ENCODE measurements at regions not wholly inside any gene's neighbourhood (a gene's known extent, or its start where the extent isn't known, plus 50 kb on each side); places are given as distances from the start of the nearest gene placed in this dataset.

DNA sequence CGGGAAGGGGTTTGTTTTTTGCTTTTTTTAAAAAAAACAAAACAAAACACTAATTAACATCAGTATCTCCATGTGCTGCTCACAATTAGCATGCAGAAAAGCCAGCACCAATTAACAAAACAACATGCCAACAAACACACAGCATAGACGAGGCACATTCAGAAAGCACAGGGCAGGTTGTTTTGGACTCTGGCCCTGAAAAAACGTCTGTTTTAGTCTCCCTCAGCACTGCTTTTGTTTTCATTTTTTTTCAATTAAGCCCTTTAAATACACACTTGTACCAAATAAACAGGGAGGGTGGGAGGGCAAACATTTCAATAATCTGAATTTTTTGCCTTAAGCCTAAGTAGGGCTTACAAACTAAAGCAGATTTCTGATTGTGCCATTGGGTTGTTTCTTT, 309.6 kb downstream of the DTWD2 start:
- TF ChIP-seq, protein P1, sequence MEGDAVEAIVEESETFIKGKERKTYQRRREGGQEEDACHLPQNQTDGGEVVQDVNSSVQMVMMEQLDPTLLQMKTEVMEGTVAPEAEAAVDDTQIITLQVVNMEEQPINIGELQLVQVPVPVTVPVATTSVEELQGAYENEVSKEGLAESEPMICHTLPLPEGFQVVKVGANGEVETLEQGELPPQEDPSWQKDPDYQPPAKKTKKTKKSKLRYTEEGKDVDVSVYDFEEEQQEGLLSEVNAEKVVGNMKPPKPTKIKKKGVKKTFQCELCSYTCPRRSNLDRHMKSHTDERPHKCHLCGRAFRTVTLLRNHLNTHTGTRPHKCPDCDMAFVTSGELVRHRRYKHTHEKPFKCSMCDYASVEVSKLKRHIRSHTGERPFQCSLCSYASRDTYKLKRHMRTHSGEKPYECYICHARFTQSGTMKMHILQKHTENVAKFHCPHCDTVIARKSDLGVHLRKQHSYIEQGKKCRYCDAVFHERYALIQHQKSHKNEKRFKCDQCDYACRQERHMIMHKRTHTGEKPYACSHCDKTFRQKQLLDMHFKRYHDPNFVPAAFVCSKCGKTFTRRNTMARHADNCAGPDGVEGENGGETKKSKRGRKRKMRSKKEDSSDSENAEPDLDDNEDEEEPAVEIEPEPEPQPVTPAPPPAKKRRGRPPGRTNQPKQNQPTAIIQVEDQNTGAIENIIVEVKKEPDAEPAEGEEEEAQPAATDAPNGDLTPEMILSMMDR (IDR thresholded peaks at IDR 0.05): no peak
- no peak for TF ChIP-seq POLR2AphosphoS5 (IDR thresholded peaks at IDR 0.05)
- TF ChIP-seq POLR2A (IDR thresholded peaks at IDR 0.05): no peak
